Karpas-422 (cell line): ENCODE measurements at regions not wholly inside any gene's neighbourhood (a gene's known extent, or its start where the extent isn't known, plus 50 kb on each side); places are given as distances from the start of the nearest gene placed in this dataset.

ENCODE experiments used
- DNase-seq: peaks from one replicate; pipeline ENCODE4 v3.0.0-alpha.2; 2015
- H2AFZ ChIP-seq: fragments of 200-600 bp; sonication (generic); 2 replicates; pipeline ENCODE4 v1.6.1; 2014; ENCODE audit warnings: antibody characterized with exemption, low read length, mixed read lengths
- H3K27ac ChIP-seq: fragments of 200-600 bp; sonication (generic); 2 replicates; pipeline ENCODE4 v1.5.1; 2014; ENCODE audit warnings: mild to moderate bottlenecking, low read length, moderate library complexity
- H3K27me3 ChIP-seq: fragments of 200-600 bp; sonication (generic); 2 replicates; pipeline ENCODE4 v1.6.1; 2014; ENCODE audit warnings: low read length, mixed read lengths
- H3K36me3 ChIP-seq: fragments of 200-600 bp; sonication (generic); 2 replicates; pipeline ENCODE4 v1.6.1; 2014; ENCODE audit warnings: low read length, mixed read lengths; ENCODE audit not compliant: insufficient read depth
- H3K4me1 ChIP-seq: fragments of 200-600 bp; sonication (generic); 2 replicates; pipeline ENCODE4 v1.6.1; 2014; ENCODE audit warnings: mild to moderate bottlenecking, low read length, mixed read lengths
- H3K4me2 ChIP-seq: fragments of 200-600 bp; sonication (generic); 2 replicates; pipeline ENCODE4 v1.6.1; 2014; ENCODE audit warnings: low read length, low read depth, mild to moderate bottlenecking; ENCODE audit not compliant: poor library complexity, severe bottlenecking
- H3K4me3 ChIP-seq: fragments of 200-600 bp; sonication (generic); 2 replicates; pipeline ENCODE4 v1.5.1; 2014; ENCODE audit warnings: mild to moderate bottlenecking, antibody characterized with exemption, low read length, mixed read lengths
- H3K79me2 ChIP-seq: fragments of 200-600 bp; sonication (generic); 2 replicates; pipeline ENCODE4 v1.6.1; 2014; ENCODE audit warnings: mild to moderate bottlenecking, low read length, mixed read lengths
- H3K9ac ChIP-seq: fragments of 200-600 bp; sonication (generic); 2 replicates; pipeline ENCODE4 v1.6.0; 2014; ENCODE audit warnings: low read length
- H3K9me2 ChIP-seq: fragments of 200-600 bp; sonication (generic), shearing (Covaris generic); replicated peaks from 2 replicates; pipeline ENCODE4 v1.6.0; 2014; ENCODE audit warnings: mild to moderate bottlenecking, low read length, moderate library complexity; ENCODE audit not compliant: insufficient read depth
- H3K9me3 ChIP-seq: fragments of 300-700, 200-600 bp; sonication (generic); 2 replicates; pipeline ENCODE4 v1.6.1; 2014; ENCODE audit warnings: low read length, mixed read lengths
- H4K20me1 ChIP-seq: fragments of 200-600 bp; sonication (generic); 2 replicates; pipeline ENCODE4 v1.6.1; 2014; ENCODE audit warnings: mild to moderate bottlenecking, antibody characterized with exemption, low read length, low read depth; ENCODE audit not compliant: insufficient read depth

DNA sequence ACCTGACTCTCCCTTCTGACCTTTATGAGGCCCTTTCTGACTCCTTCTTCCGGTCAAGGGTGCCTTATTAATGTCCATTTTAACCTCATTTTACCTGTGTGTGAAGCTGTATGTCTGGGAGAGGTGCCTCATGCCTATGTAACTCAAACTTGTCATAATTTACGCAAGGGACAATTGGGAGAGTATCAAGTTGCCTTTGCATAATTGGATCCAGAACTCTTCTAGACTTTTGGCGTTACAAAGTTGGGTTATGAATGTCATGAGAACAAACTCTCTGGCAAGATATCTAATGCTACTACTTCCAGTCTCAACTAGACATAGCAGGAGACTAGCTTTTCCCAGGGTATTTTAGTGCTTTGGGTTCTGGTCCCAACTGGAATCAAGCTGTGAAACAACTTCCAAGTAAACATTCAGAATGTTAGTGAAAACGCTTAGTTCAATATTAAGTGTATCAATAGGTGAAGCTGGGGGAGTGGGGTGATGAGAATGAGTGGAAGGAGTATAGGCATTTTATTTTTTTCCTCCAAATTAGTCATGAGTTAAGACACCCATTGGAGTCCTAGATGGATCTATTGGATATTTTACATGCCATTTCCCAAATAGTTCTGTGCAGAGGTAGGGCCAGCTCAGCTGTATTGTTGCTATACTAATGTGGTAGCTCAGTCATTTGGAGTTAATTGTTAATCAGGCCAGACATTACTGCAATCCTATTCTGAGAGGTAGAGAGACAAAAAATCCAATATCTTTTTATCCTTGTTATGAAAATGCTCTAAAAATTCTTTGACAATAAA is 159.9 kb downstream of the TFAP2B start:
- H2AFZ ChIP-seq, result no peak overlapping the region
- H3K4me1 ChIP-seq, result no peaks in the 10 kb centered on the region
- H3K36me3 ChIP-seq, result no peaks in the 10 kb centered on the region
- no peak overlapping the region for H3K4me3 ChIP-seq
- H3K9ac ChIP-seq, result no peak overlapping the region
- no peak for DNase-seq
- no peaks in the 10 kb centered on the region for H4K20me1 ChIP-seq
- peaks cover 8% of the 10 kb centered on the region for H3K9me3 ChIP-seq
- H3K27ac ChIP-seq, result no peak overlapping the region
- H3K27me3 ChIP-seq, result no peaks in the 10 kb centered on the region
- no peaks in the 10 kb centered on the region for H3K9me2 ChIP-seq
- H3K4me2 ChIP-seq, result no peak overlapping the region
- no peaks in the 10 kb centered on the region for H3K79me2 ChIP-seq

DNA sequence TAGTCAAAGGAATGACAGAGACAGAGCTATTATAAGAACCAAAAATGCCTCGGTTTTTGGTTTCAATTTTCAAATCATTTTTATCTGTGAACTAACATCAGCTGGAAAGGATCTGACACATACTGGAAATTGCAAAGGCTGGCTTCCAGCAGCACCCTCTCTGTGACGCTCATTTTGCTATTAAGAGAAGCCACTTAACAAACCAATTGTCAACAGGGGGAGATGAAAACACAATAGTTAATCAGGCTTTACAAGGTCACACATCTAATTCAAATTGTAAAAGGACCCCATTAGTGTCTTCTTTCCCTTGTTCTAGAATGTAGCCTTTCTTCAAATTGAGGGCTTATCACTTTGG is 160.5 kb downstream of the TFAP2B start:
- no peak overlapping the region for H2AFZ ChIP-seq
- H3K9me2 ChIP-seq, result no peaks in the 10 kb centered on the region
- H3K4me2 ChIP-seq, result no peak overlapping the region
- no peak overlapping the region for H3K27ac ChIP-seq
- peaks cover 10% of the 10 kb centered on the region for H3K9me3 ChIP-seq
- H3K4me3 ChIP-seq, result no peak overlapping the region
- H3K36me3 ChIP-seq, result no peaks in the 10 kb centered on the region; the same call in 1 of the 2 replicates
- no peaks in the 10 kb centered on the region for H3K4me1 ChIP-seq
- H3K9ac ChIP-seq, result no peak overlapping the region
- no peaks in the 10 kb centered on the region for H4K20me1 ChIP-seq
- H3K27me3 ChIP-seq, result no peaks in the 10 kb centered on the region
- no peak for DNase-seq
- no peaks in the 10 kb centered on the region for H3K79me2 ChIP-seq

DNA sequence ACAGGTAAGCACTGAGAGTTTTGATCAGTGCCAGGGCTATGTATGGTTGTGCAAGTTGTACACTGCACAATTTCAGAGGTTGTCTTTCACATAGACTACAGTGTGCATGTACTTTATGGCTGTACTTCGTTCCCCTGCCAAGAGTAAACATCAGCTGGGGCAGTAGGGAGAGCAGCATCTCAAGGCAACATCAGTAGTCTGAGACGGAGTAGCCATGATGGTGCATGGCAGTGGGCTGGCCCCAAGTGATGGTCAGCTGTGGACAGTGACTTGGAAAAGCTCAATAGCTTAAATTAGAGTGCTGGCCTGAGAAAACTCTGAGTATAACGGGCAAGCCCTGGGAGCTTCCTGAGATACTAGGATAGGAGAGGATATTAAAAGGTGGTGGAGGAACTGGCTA is 165.5 kb downstream of the TFAP2B start:
- Histone ChIP-seq H3K9me3 (peaks cover 12% of the 10 kb centered on the region), H3K9me2 (no peaks in the 10 kb centered on the region), H2AFZ (no peak overlapping the region)

DNA sequence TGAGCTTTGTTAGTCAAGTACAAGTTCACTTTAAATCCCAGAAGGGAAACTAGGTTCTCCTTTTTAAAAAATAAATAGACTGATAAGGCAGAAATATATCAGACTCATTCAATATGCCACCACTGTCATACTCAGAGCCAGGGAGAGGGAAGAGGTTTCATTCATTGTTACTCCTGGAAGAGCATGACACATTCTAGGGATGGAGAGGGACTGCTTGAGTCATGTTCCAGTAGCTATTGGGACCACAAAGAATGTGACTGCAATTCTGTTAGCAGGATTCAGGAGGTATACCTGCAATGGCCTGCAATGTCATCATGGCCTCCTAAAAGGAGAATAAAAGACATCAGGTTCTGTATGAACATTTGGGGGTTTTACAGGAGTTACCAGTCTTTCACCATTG is 167.6 kb downstream of the TFAP2B start:
- no peak for DNase-seq
- H3K4me2 ChIP-seq, result no peak overlapping the region
- H3K9ac ChIP-seq, result no peak overlapping the region
- H3K4me1 ChIP-seq, result no peaks in the 10 kb centered on the region
- H3K79me2 ChIP-seq, result no peaks in the 10 kb centered on the region
- peaks cover 16% of the 10 kb centered on the region for H3K9me3 ChIP-seq
- no peak overlapping the region for H3K27ac ChIP-seq
- no peaks in the 10 kb centered on the region for H4K20me1 ChIP-seq
- H3K4me3 ChIP-seq, result no peak overlapping the region
- H3K36me3 ChIP-seq, result no peaks in the 10 kb centered on the region; the same call in 1 of the 2 replicates
- H3K9me2 ChIP-seq, result no peaks in the 10 kb centered on the region
- H2AFZ ChIP-seq, result no peak overlapping the region
- no peaks in the 10 kb centered on the region for H3K27me3 ChIP-seq

More for the DNA sequence above, 165.5 kb downstream of the TFAP2B start:
- Histone ChIP-seq H3K4me1 (no peaks in the 10 kb centered on the region), H3K27me3 (no peaks in the 10 kb centered on the region), H3K27ac (no peak overlapping the region), H4K20me1 (no peaks in the 10 kb centered on the region), H3K9ac (no peak overlapping the region), H3K4me2 (no peak overlapping the region), H3K79me2 (no peaks in the 10 kb centered on the region), H3K4me3 (no peak overlapping the region), H3K36me3 (no peaks in the 10 kb centered on the region; the same call in 1 of the 2 replicates)
- DNase-seq, result no peak

DNA sequence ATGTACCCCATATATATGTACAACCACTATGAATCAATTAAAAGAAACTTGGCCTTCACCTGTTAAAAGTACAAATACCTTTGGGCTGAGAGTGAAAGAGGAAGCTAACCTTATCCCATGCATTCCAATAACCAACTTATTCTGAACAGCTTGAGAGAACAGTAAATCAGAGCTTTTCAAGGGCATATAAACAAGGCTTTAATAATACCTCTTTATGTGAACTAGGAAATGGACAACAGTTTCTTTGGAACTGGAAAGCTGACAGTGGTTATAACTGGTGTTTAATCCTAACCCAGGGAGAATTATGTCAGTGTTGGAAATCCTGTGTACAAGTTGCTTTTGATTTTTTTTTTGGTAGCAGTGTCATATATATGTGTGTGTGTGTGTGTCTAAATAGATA is 170.5 kb downstream of the TFAP2B start:
- Histone ChIP-seq H3K9me3 (peaks cover 16% of the 10 kb centered on the region), H3K4me2 (no peak overlapping the region), H3K27me3 (no peaks in the 10 kb centered on the region), H2AFZ (no peak overlapping the region), H3K4me3 (no peak overlapping the region), H3K9ac (no peak overlapping the region), H3K27ac (no peak overlapping the region), H3K9me2 (no peaks in the 10 kb centered on the region), H4K20me1 (no peaks in the 10 kb centered on the region), H3K36me3 (no peaks in the 10 kb centered on the region), H3K79me2 (no peaks in the 10 kb centered on the region), H3K4me1 (no peaks in the 10 kb centered on the region)
- DNase-seq, result no peak

DNA sequence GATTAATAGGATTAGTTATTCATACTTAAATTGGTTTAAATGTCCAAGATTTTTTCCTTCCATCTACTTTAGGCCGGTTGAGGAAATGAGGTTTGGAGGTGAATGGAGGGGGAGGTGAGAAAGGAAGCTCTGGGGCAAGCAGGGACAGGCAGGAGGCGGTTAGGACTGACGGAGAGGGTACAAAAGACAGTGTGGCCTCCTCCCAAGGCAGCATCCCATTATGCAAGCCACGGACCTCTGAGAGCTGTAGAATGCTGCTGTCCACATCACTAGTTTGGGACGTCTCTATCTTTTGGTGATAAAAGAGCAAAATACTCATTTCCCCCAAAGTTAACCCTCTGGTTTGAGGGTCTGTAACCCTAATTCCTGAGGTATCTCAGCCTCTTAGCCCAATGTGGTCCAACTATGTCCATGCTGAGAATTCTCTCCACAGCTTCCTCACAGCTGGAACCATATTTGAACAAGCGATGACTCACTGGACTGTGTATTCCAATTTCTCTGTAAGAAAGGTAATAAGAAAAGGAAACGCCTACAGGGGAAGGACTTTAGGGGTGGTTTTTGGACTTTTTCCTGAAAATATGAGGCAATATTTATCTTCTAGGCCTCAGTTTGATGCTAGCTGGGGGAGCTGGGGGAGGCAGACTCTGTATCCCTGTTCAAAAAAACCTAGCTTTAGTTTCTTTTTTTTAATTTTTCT is 172.2 kb downstream of the TFAP2B start:
- H3K9ac ChIP-seq, result no peak overlapping the region
- no peaks in the 10 kb centered on the region for H4K20me1 ChIP-seq
- H2AFZ ChIP-seq, result no peak overlapping the region
- no peak overlapping the region for H3K4me2 ChIP-seq
- peaks cover 16% of the 10 kb centered on the region for H3K9me3 ChIP-seq
- no peak overlapping the region for H3K4me3 ChIP-seq
- no peaks in the 10 kb centered on the region for H3K27me3 ChIP-seq
- H3K36me3 ChIP-seq, result no peaks in the 10 kb centered on the region
- DNase-seq, result no peak
- no peaks in the 10 kb centered on the region for H3K4me1 ChIP-seq
- no peaks in the 10 kb centered on the region for H3K9me2 ChIP-seq
- no peaks in the 10 kb centered on the region for H3K79me2 ChIP-seq
- H3K27ac ChIP-seq, result no peak overlapping the region

DNA sequence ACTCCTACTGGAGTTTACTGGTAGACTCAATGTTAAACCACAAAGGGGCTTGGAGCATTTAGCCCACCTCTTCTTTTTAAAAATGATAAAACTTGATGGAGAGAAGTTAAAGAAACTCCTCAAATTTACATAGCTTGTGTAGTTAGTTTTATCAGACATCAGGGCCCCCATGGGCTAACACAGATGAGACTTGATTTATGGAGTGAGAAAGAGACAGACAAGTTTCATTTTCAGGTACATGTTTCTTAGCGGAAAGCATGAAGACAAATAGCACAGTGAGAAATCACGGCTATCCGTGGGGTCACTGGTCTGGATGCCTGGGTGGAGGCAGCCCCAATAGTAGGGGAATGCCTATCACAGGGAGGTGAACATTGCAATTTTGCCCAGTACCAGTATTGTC is 173.6 kb downstream of the TFAP2B start:
- Histone ChIP-seq H3K4me1 (no peaks in the 10 kb centered on the region), H3K9me2 (no peaks in the 10 kb centered on the region), H3K9me3 (peaks cover 13% of the 10 kb centered on the region), H3K9ac (no peak overlapping the region), H4K20me1 (no peaks in the 10 kb centered on the region), H3K27ac (no peak overlapping the region), H3K79me2 (no peaks in the 10 kb centered on the region), H2AFZ (no peak overlapping the region), H3K36me3 (no peaks in the 10 kb centered on the region), H3K4me2 (no peak overlapping the region), H3K4me3 (no peak overlapping the region), H3K27me3 (no peaks in the 10 kb centered on the region)
- DNase-seq, result no peak

DNA sequence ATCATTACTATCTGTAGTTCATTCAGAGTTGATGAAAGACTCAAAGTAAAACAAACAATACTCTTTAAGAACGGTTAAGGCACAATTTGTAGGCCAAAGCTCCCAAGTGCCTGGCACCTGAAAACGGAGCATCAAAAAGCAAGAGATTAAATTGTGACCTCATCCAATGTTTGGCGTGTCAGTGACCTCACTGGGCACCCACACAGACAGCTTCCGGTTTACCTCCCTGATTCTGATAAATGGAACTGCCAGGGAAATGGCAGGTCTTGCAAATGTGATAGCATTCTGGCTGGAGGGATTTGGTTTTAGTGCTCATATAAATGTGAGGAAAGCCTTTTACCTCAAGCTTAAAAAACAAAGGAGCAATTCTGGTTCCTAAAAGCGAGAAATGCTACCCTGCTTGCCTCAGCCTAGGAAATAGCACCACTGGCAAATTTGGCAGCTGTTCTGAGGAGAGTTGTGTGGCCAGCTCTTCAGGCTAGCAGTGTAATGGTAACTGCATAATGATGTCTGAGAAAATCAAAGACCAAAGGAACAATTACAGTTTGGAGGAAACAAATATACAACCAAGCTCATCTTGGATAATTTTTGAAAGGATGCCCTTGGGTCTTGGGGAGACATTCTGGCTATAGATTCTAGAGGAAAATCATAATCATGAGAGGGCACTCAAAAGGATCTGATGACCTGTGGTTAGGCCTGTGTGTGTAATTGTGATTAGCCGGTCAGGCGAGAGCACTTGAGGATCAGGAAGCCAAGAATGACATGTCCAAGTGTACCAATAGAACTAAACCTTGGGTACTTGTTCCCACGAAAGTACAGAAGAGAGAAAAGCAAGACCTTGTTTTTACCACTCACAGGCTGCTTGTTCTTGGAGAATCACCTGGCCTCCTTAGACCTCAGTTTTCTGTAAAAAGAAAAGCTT is 174.3 kb downstream of the TFAP2B start:
- no peak for DNase-seq
- H3K9me3 ChIP-seq, result peaks cover 13% of the 10 kb centered on the region
- no peak overlapping the region for H3K9ac ChIP-seq
- no peaks in the 10 kb centered on the region for H3K36me3 ChIP-seq
- no peaks in the 10 kb centered on the region for H3K4me1 ChIP-seq
- H3K27ac ChIP-seq, result no peak overlapping the region
- no peak overlapping the region for H3K4me2 ChIP-seq
- H3K27me3 ChIP-seq, result no peaks in the 10 kb centered on the region
- H3K79me2 ChIP-seq, result no peaks in the 10 kb centered on the region
- no peak overlapping the region for H2AFZ ChIP-seq
- no peaks in the 10 kb centered on the region for H3K9me2 ChIP-seq
- H3K4me3 ChIP-seq, result no peak overlapping the region
- H4K20me1 ChIP-seq, result no peaks in the 10 kb centered on the region
